K562 (cell line): ENCODE measurements at regions not wholly inside any gene's neighbourhood (a gene's known extent, or its start where the extent isn't known, plus 50 kb on each side); places are given as distances from the start of the nearest gene placed in this dataset.

Source experiments
- ATAC-seq: fragments of 200-7000 bp; cut with Tn5 transposase; 3 replicates; pipeline ENCODE4 v1.9.1; 2020; ENCODE audit warnings: moderate library complexity
- BruUV-seq: library from RNA; stranded (reverse); fragments of 400-500 nt; replicated peaks from 2 replicates; lab custom pipeline; 2021; lab: Mats Ljungman, UMichigan
- CTCF ChIA-PET: fragments of 300-600 bp; formaldehyde crosslinking; extraction: SDS; loops from one replicate; lab custom pipeline; 2021; ENCODE audit warnings: low intra/inter-chr PET ratio; lab: Yijun Ruan, JAX
- POLR2A ChIA-PET: fragments of 300-600, 350-650 bp; sonication (Branson Sonifier 250); formaldehyde crosslinking; extraction: SDS; loops from one replicate; lab custom pipeline; 2021; ENCODE audit warnings: antibody characterized with exemption, inconsistent platforms; lab: Yijun Ruan, JAX
- DNase-seq, 4 experiments: peaks; one replicate each; pipeline versions ENCODE4 v3.0.0 to v3.0.0-alpha.2; 2011 to 2018; ENCODE audit warnings: low spot score in 3 of 4, mixed read lengths in 3 of 4; ENCODE audit errors: extremely low read depth in 1 of 4
- FAIRE-seq: peaks from 2 replicates; lab custom pipeline; 2011; peaks lifted over from hg19 to GRCh38; lab: Jason Lieb, UNC
- H2AFZ ChIP-seq: 2 replicates; pipeline ENCODE4 v1.6.0; 2011; ENCODE audit warnings: low read depth, low read length, control low read depth, inconsistent platforms
- H3K27ac ChIP-seq: fragments of 200-600 bp; 3 replicates; pipeline ENCODE4 v1.8.0; 2011; ENCODE audit warnings: low read depth, mild to moderate bottlenecking, control low read depth, inconsistent platforms, low read length, moderate library complexity, mixed read lengths; ENCODE audit errors: extremely low read depth
- H3K27me3 ChIP-seq, 2 experiments: fragments of 300-600 bp in 1 of 2; 2 replicates in 1 of 2; 3 replicates in 1 of 2; pipeline versions ENCODE4 v1.6.0 to v1.8.0; 2011; ENCODE audit warnings: inconsistent platforms in 2 of 2, low read length in 2 of 2, mild to moderate bottlenecking in 1 of 2, mixed read lengths in 1 of 2, moderate library complexity in 1 of 2; ENCODE audit not compliant: control insufficient read depth in 2 of 2, insufficient read depth in 2 of 2
- H3K36me3 ChIP-seq: fragments of 300-600 bp; 3 replicates; pipeline ENCODE4 v1.8.0; 2011; ENCODE audit warnings: mild to moderate bottlenecking, low read length, inconsistent platforms; ENCODE audit not compliant: control insufficient read depth, insufficient read depth
- H3K4me1 ChIP-seq, 2 experiments: fragments of 200-600 bp in 1 of 2; replicated peaks in 1 of 2; 2 replicates in 1 of 2; 3 replicates in 1 of 2; pipeline versions ENCODE4 v1.5.1 to v1.8.0; 2011; ENCODE audit warnings: inconsistent platforms in 2 of 2, low read length in 2 of 2, mild to moderate bottlenecking in 1 of 2, mixed read lengths in 1 of 2, moderate library complexity in 1 of 2; ENCODE audit not compliant: control insufficient read depth in 2 of 2, insufficient read depth in 2 of 2
- H3K4me2 ChIP-seq: 2 replicates; pipeline ENCODE4 v1.6.1; 2011; ENCODE audit warnings: low read length, control low read depth, inconsistent platforms, mixed read lengths; ENCODE audit not compliant: insufficient read depth
- H3K4me3 ChIP-seq: fragments of 200-600 bp; sonication (generic), shearing (Covaris generic); 2 replicates; pipeline ENCODE4 v1.5.1; 2016; ENCODE audit warnings: control low read depth, inconsistent platforms
- H3K79me2 ChIP-seq: fragments of 200-600 bp; 3 replicates; pipeline ENCODE4 v1.8.0; 2011; ENCODE audit warnings: low read length, inconsistent platforms; ENCODE audit not compliant: control insufficient read depth, insufficient read depth
- H3K9ac ChIP-seq, 2 experiments: 2 replicates each; pipeline versions ENCODE4 v1.6.0 to v1.6.1; 2011; ENCODE audit warnings: low read depth in 2 of 2, low read length in 2 of 2, control low read depth in 1 of 2, inconsistent platforms in 1 of 2, mild to moderate bottlenecking in 1 of 2, mixed read lengths in 1 of 2; ENCODE audit not compliant: insufficient read depth in 1 of 2
- H3K9me1 ChIP-seq: one replicate; pipeline ENCODE4 v1.6.0; 2011; ENCODE audit warnings: inconsistent platforms, mild to moderate bottlenecking, low read length, moderate library complexity; ENCODE audit not compliant: control insufficient read depth, insufficient read depth
- H3K9me3 ChIP-seq: replicated peaks from 2 replicates; pipeline ENCODE4 v1.5.1; 2011; ENCODE audit warnings: low read depth, low read length, inconsistent platforms; ENCODE audit not compliant: control insufficient read depth, insufficient read depth
- H4K20me1 ChIP-seq: replicated peaks from 2 replicates; pipeline ENCODE4 v1.6.1; 2011; ENCODE audit warnings: low read length, inconsistent platforms, mixed read lengths; ENCODE audit not compliant: control insufficient read depth, insufficient read depth
- ARID2 ChIP-seq: fragments of 450-650 bp; IDR thresholded peaks from 2 replicates; pipeline ENCODE4 v1.6.1; 2017; ENCODE audit warnings: antibody characterized with exemption, mild to moderate bottlenecking
- ATF7 ChIP-seq: fragments of 450-650 bp; IDR thresholded peaks from 2 replicates; pipeline ENCODE4 v1.7.1; 2014; ENCODE audit warnings: mild to moderate bottlenecking, moderate library complexity
- DMBX1 ChIP-seq: fragments of 250-450 bp; sonication (Bioruptor Pico); IDR thresholded peaks from 2 replicates; pipeline ENCODE4 v1.8.0; 2022; ENCODE audit warnings: inconsistent platforms, mild to moderate bottlenecking, moderate library complexity, borderline replicate concordance
- ETV5 ChIP-seq: sonication (generic); formaldehyde crosslinking; IDR thresholded peaks from 2 replicates; pipeline ENCODE4 v1.4.0; 2020; ENCODE audit warnings: low read depth, mild to moderate bottlenecking, missing genetic modification reagents
- FOXA1 ChIP-seq: fragments of 450-650 bp; IDR thresholded peaks from 2 replicates; pipeline ENCODE4 v1.6.1; 2016; ENCODE audit warnings: mild to moderate bottlenecking, borderline replicate concordance
- GTF2A2 ChIP-seq: IDR thresholded peaks from 2 replicates; pipeline ENCODE4 v1.6.1; 2016; ENCODE audit warnings: mild to moderate bottlenecking, missing genetic modification characterization, missing compliant biosample characterization
- HIVEP1 ChIP-seq: fragments of 250-450 bp; sonication (Bioruptor Pico); IDR thresholded peaks from 2 replicates; pipeline ENCODE4 v1.4.0; 2020; ENCODE audit warnings: mild to moderate bottlenecking
- LEF1 ChIP-seq: fragments of 450-650 bp; IDR thresholded peaks from 2 replicates; pipeline ENCODE4 v1.6.1; 2016; ENCODE audit warnings: mild to moderate bottlenecking
- NCOA6 ChIP-seq: fragments of 450-650 bp; IDR thresholded peaks from 2 replicates; pipeline ENCODE4 v1.6.1; 2017; ENCODE audit warnings: mild to moderate bottlenecking
- POLR2B ChIP-seq: fragments of 450-650 bp; IDR thresholded peaks from 2 replicates; pipeline ENCODE4 v1.6.1; 2018; ENCODE audit warnings: low read depth; ENCODE audit not compliant: partially characterized antibody
- PRPF4 ChIP-seq: fragments of 200-400 bp; formaldehyde crosslinking; IDR thresholded peaks from one replicate; pipeline ENCODE4 v1.6.1; 2017; ENCODE audit warnings: low read length, low read depth, mild to moderate bottlenecking; ENCODE audit not compliant: insufficient read depth, poor library complexity, severe bottlenecking
- SIN3A ChIP-seq, 2 experiments: fragments of 150-350 bp in 1 of 2; IDR thresholded peaks; 2 replicates each; pipeline ENCODE4 v1.6.1; 2011 to 2016; ENCODE audit warnings: borderline replicate concordance in 2 of 2, low read depth in 2 of 2, low read length in 2 of 2, mild to moderate bottlenecking in 2 of 2, moderate library complexity in 2 of 2; ENCODE audit not compliant: control insufficient read depth in 1 of 2
- SUPT5H ChIP-seq: fragments of 450-650 bp; IDR thresholded peaks from 2 replicates; pipeline ENCODE4 v1.6.1; 2016
- TRIM24 ChIP-seq, 2 experiments: fragments of 450-650 bp; IDR thresholded peaks; 2 replicates each; pipeline ENCODE4 v1.6.1; 2016
- U2AF1 ChIP-seq: fragments of 200-400 bp; formaldehyde crosslinking; optimal IDR thresholded peaks from 2 replicates; pipeline ENCODE3; 2017; ENCODE audit warnings: mild to moderate bottlenecking, low read depth, low read length, moderate library complexity
- ZBTB8A ChIP-seq: fragments of 450-650 bp; IDR thresholded peaks from 2 replicates; pipeline ENCODE4 v1.6.1; 2018; ENCODE audit warnings: mild to moderate bottlenecking, moderate library complexity; ENCODE audit not compliant: partially characterized antibody
- WGBS: fragments of 100-300 bp; shearing (Covaris generic); methylation state at CpG from one replicate; pipeline ENCODE4 v1.1.6; 2016; ENCODE audit warnings: low coverage, mixed read lengths; ENCODE audit not compliant: insufficient coverage; ENCODE audit errors: missing lambda C conversion rate; 5-methylcytosine and 5-hydroxymethylcytosine counted together
- in situ Hi-C: fragments of 300-500 bp; cut with MboI; formaldehyde crosslinking; loops from 4 replicates; pipeline ENCODE4 v1.15.0; 2018; ENCODE audit warnings: inconsistent platforms, mixed read lengths
- intact Hi-C: fragments of 100-400 bp; cut with micrococcal nuclease; formaldehyde crosslinking; loops from 2 replicates; pipeline ENCODE4 v1.14.2; 2022
- TF ChIP-seq, protein P1 (sequence below): sonication (generic); formaldehyde crosslinking; IDR thresholded peaks from 2 replicates; pipeline ENCODE4 v1.8.0; 2022; ENCODE audit warnings: mild to moderate bottlenecking, low read depth, missing genetic modification reagents

DNA sequence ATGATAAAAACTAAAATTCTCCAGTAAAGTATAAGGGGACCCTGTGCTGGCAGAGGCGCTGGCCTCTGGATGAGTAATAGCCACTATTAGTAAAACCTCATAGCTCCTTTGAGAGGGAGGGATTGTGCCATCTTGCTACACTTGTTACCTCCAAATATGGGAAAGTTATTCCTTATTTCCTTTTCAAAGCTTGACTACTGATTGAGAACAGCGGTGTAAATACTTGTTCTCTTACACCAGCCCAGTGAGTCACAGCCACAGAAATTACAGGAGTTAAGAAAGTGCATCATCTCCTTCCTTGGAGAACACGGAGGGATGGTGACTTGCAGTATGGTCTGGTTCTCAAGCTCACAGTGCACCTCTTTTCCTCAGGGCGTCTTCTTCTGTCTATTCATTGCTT is 379.0 kb downstream of the EFNB2 start:
- H3K36me3 ChIP-seq, result no peaks in the 10 kb centered on the region
- no peaks in the 10 kb centered on the region for H3K79me2 ChIP-seq
- FAIRE-seq (no peak), DNase-seq (no peak), ATAC-seq (no peak)
- POLR2A ChIA-PET, result no interaction called here
- WGBS, result 0% methylated on average over 4 of the region's 4 CpGs
- no TSS peak for BruUV-seq
- no peak overlapping the region for H3K4me2 ChIP-seq
- no peaks in the 10 kb centered on the region for H3K9me1 ChIP-seq
- H3K9ac ChIP-seq, result no peak overlapping the region
- H3K9me3 ChIP-seq, result no peaks in the 10 kb centered on the region
- no peak overlapping the region for H3K4me3 ChIP-seq
- H2AFZ ChIP-seq, result no peak overlapping the region
- H3K27me3 ChIP-seq, result no peaks in the 10 kb centered on the region
- no peaks in the 10 kb centered on the region for H3K4me1 ChIP-seq
- no peak overlapping the region for H3K27ac ChIP-seq
- in situ Hi-C loops (no loop called here), intact Hi-C loops (no loop called here)
- TF ChIP-seq LEF1 (no peak), HIVEP1 (CRISPR knock-in tag) (no peak), SIN3A (IDR thresholded peaks at IDR 0.05; ENCODE audit: borderline replicate concordance in 2 of 2, control insufficient read depth in 1 of 2, low read depth in 2 of 2, low read length in 2 of 2) (no peak), NCOA6 (no peak), DMBX1 (CRISPR knock-in tag) (no peak), TRIM24 (IDR thresholded peaks at IDR 0.05) (no peak), ETV5 (no peak), ZBTB8A (no peak), U2AF1 (no peak), PRPF4 (no peak), POLR2B (no peak), GTF2A2 (tag) (no peak), ATF7 (no peak), ARID2 (no peak), FOXA1 (no peak), SUPT5H (no peak)
- TF ChIP-seq, protein P1, sequence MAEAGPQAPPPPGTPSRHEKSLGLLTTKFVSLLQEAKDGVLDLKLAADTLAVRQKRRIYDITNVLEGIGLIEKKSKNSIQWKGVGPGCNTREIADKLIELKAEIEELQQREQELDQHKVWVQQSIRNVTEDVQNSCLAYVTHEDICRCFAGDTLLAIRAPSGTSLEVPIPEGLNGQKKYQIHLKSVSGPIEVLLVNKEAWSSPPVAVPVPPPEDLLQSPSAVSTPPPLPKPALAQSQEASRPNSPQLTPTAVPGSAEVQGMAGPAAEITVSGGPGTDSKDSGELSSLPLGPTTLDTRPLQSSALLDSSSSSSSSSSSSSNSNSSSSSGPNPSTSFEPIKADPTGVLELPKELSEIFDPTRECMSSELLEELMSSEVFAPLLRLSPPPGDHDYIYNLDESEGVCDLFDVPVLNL (CRISPR knock-in tag), result no peak
- CTCF ChIA-PET, result no interaction called here
- no peaks in the 10 kb centered on the region for H4K20me1 ChIP-seq
